ENCODE measurements at regions not wholly inside any gene's neighbourhood (a gene's known extent, or its start where the extent isn't known, plus 50 kb on each side); places are given as distances from the start of the nearest gene placed in this dataset.

GRCh38 chr3:152638707-152639450 is 196.1 kb upstream of the P2RY1 start (continued):
- TF ChIP-seq MAX (IDR thresholded peaks at IDR 0.05; ENCODE audit: low read depth, low read length) (no peak), TCF7 (IDR thresholded peaks at IDR 0.05; ENCODE audit: borderline replicate concordance) (no peak), MLLT1 (IDR thresholded peaks at IDR 0.05) (no peak), SIN3A (IDR thresholded peaks at IDR 0.05; ENCODE audit: low read depth, low read length) (no peak), SP1 (IDR thresholded peaks at IDR 0.05; ENCODE audit: low read depth, low read length) (no peak)

- Histone ChIP-seq H3K4me2 (ENCODE audit: control insufficient read depth, insufficient read depth) (no peak overlapping the region), H3K4me3 (no peak overlapping the region), H2AFZ (ENCODE audit: control insufficient read depth, low read depth, low read length) (no peak overlapping the region), H3K4me1 (ENCODE audit: control insufficient read depth, insufficient read depth, low read length) (no peaks in the 10 kb centered on the region), H3K36me3 (ENCODE audit: control insufficient read depth in 2 of 2, insufficient read depth in 2 of 2, low read length in 1 of 2) (no peaks in the 10 kb centered on the region), H3K27me3 (replicated peaks in 1 of 2; ENCODE audit: control insufficient read depth in 2 of 2, insufficient read depth in 2 of 2, low read length in 1 of 2) (no peaks in the 10 kb centered on the region), H3K9me3 (replicated peaks; ENCODE audit: control insufficient read depth, insufficient read depth, low read length) (no peaks in the 10 kb centered on the region; the same call in 2 of the 3 replicates), H3K9ac (ENCODE audit: control insufficient read depth, insufficient read depth, low read length) (no peak overlapping the region), H3K27ac (ENCODE audit: control insufficient read depth, insufficient read depth) (no peak overlapping the region), H3K79me2 (ENCODE audit: control insufficient read depth, insufficient read depth, low read length) (no peaks in the 10 kb centered on the region), H4K20me1 (ENCODE audit: control insufficient read depth, insufficient read depth) (no peaks in the 10 kb centered on the region)
- BruUV-seq (replicated peaks), result no TSS peak
- CTCF ChIA-PET, result interaction anchor here (1.1 to 1.6 kb wide), 3 partner anchors 11 to 67 kb away, joined by 3 to 4 read pairs (median 4); no protein-coding TSS in a partner anchor
- FAIRE-seq (no peak), ATAC-seq (no peak), DNase-seq (ENCODE audit: low read depth, low spot score) (no peak)
- TF ChIP-seq E2F4 (IDR thresholded peaks at IDR 0.05; ENCODE audit: low read depth, low read length) (no peak), CEBPZ (IDR thresholded peaks at IDR 0.05; ENCODE audit: low read depth, low read length) (no peak), RFX5 (IDR thresholded peaks at IDR 0.05; ENCODE audit: low read depth, low read length) (no peak), NRF1 (conservative IDR thresholded peaks at IDR 0.05; ENCODE audit: low read depth, low read length) (no peak), ZSCAN29 (IDR thresholded peaks at IDR 0.05) (no peak), ATF3 (IDR thresholded peaks at IDR 0.05; ENCODE audit: borderline replicate concordance, extremely low read depth, low read depth, low read length) (no peak), GATAD2B (conservative IDR thresholded peaks at IDR 0.05; ENCODE audit: low read depth) (no peak), MAX (IDR thresholded peaks at IDR 0.05; ENCODE audit: low read depth, low read length) (no peak)
- POLR2A ChIA-PET, result no interaction called here
- WGBS (ENCODE audit: insufficient coverage, insufficient replicate concordance, low lambda C conversion rate, missing lambda C conversion rate), result 89% methylated on average over 1 of the region's 1 CpG
- RAD21 ChIA-PET (ENCODE audit: unreplicated experiment), result no interaction called here
- SMC1A ChIA-PET (ENCODE audit: uncharacterized antibody, unreplicated experiment), result interaction anchor here (0.6 to 2.2 kb wide), 4 partner anchors 9 to 1349 kb away, joined by 3 to 7 read pairs (median 4); no protein-coding TSS in a partner anchor
- intact Hi-C loops (cut with micrococcal nuclease; ENCODE audit: unreplicated experiment), result no loop called here
- in situ Hi-C loops (cut with MboI), result no loop called here
Measured at GRCh38 chr3:152641198-152641597, 193.7 kb upstream of the P2RY1 start.
